GM19023 (cell line): ENCODE measurements at regions not wholly inside any gene's neighbourhood (a gene's known extent, or its start where the extent isn't known, plus 50 kb on each side); places are given as distances from the start of the nearest gene placed in this dataset.
A peak's percentile ranks its signal among the peaks of the same experiment; 100 is the strongest.

Source experiments
- ATAC-seq: cut with Tn5 transposase; IDR thresholded peaks from one replicate; pipeline ENCODE4 v1.9.1; 2021; ENCODE audit warnings: mild to moderate bottlenecking, moderate library complexity; ENCODE audit not compliant: unreplicated experiment

- no peak for ATAC-seq
These were observed 651.7 kb upstream of the WWC1 start for GRCh38 chr5:167639766-167640165.

- ATAC-seq, result no peak
These were observed 649.3 kb upstream of the WWC1 start for GRCh38 chr5:167642181-167642580.

GRCh38 chr5:167642779-167643517, 648.5 kb upstream of the WWC1 start:
- ATAC-seq, result no peak

GRCh38 chr5:167643631-167644280, 647.7 kb upstream of the WWC1 start:
- no peak for ATAC-seq

- no peak for ATAC-seq
These were observed 646.8 kb upstream of the WWC1 start for GRCh38 chr5:167644619-167645018.

GRCh38 chr5:167649471-167649870, 642.0 kb upstream of the WWC1 start:
- no peak for ATAC-seq

- ATAC-seq, result no peak
These were observed 638.8 kb upstream of the WWC1 start for GRCh38 chr5:167652690-167653089.

- no peak for ATAC-seq
These were observed 637.8 kb upstream of the WWC1 start for GRCh38 chr5:167653645-167654106.

- ATAC-seq, result no peak
These were observed 634.4 kb upstream of the WWC1 start for GRCh38 chr5:167657016-167657415.

- ATAC-seq, result no peak
These were observed 632.6 kb upstream of the WWC1 start for GRCh38 chr5:167658889-167659288.

GRCh38 chr5:167661605-167662004, 629.8 kb upstream of the WWC1 start:
- ATAC-seq, result no peak

- ATAC-seq, result peak; percentile 54
These were observed 627.1 kb upstream of the WWC1 start for GRCh38 chr5:167664222-167664804.

GRCh38 chr5:167665841-167666375, 625.5 kb upstream of the WWC1 start:
- no peak for ATAC-seq

- ATAC-seq, result no peak
These were observed 620.3 kb upstream of the WWC1 start for GRCh38 chr5:167671176-167671575.

- no peak for ATAC-seq
These were observed 617.5 kb upstream of the WWC1 start for GRCh38 chr5:167673942-167674341.

GRCh38 chr5:167678481-167678880, 613.0 kb upstream of the WWC1 start:
- ATAC-seq, result no peak

- ATAC-seq, result no peak
These were observed 607.2 kb upstream of the WWC1 start for GRCh38 chr5:167684251-167684650.

GRCh38 chr5:167688341-167689130, 602.9 kb upstream of the WWC1 start:
- ATAC-seq, result no peak

GRCh38 chr5:167694325-167695147, 596.9 kb upstream of the WWC1 start:
- no peak for ATAC-seq
